Psoas muscle (tissue), 7 donors: ENCODE measurements at regions not wholly inside any gene's neighbourhood (a gene's known extent, or its start where the extent isn't known, plus 50 kb on each side); places are given as distances from the start of the nearest gene placed in this dataset.

ENCODE experiments used
- ATAC-seq, 4 donors: fragments of 200-7000 bp; cut with Tn5 transposase; one replicate each; pipeline ENCODE4 v1.9.1; 2020; ENCODE audit warnings: moderate library complexity in 3 of 4, mild to moderate bottlenecking in 2 of 4
- DNase-seq, 2 donors: peaks; one replicate each; pipeline ENCODE4 v3.0.0-alpha.2; 2020
- H3K27ac ChIP-seq: fragments of 200-600 bp; one replicate; pipeline ENCODE4 v1.8.0; 2022
- H3K27me3 ChIP-seq, 3 donors: fragments of 200-600 bp in 1 of 3; one replicate each; pipeline versions ENCODE4 v1.6.1 to v1.8.0; 2013 to 2022; ENCODE audit warnings: low read length in 2 of 3, mild to moderate bottlenecking in 2 of 3, moderate library complexity in 1 of 3; ENCODE audit not compliant: insufficient read depth in 3 of 3
- H3K36me3 ChIP-seq, 2 donors: fragments of 200-600 bp in 1 of 2; one replicate each; pipeline versions ENCODE4 v1.6.1 to v1.8.0; 2013 to 2022; ENCODE audit warnings: low read depth in 1 of 2, mild to moderate bottlenecking in 1 of 2, moderate library complexity in 1 of 2; ENCODE audit not compliant: insufficient read depth in 1 of 2
- H3K4me1 ChIP-seq: fragments of 200-600 bp; one replicate; pipeline ENCODE4 v1.8.0; 2022
- H3K4me3 ChIP-seq: fragments of 200-600 bp; one replicate; pipeline ENCODE4 v1.8.0; 2022; ENCODE audit warnings: mild to moderate bottlenecking
- H3K9me3 ChIP-seq: fragments of 200-600 bp; one replicate; pipeline ENCODE4 v1.8.0; 2022
- CTCF ChIP-seq: fragments of 200-600 bp; IDR thresholded peaks from one replicate; pipeline ENCODE4 v1.8.0; 2022; ENCODE audit warnings: antibody characterized with exemption
- WGBS, 3 donors: extraction: QIAGEN DNeasy Blood & Tissue Kit; methylation state at CpG; one replicate each; pipeline versions ENCODE4 v1.1.6 to v1.1.7; 2013; 5-methylcytosine and 5-hydroxymethylcytosine counted together
- intact Hi-C, 2 donors: fragments of 100-400 bp; cut with DNase I; formaldehyde crosslinking; loops; one replicate each; pipeline versions ENCODE4 v1.11.0 to v1.14.2; 2022
- donor health status: healthy with polysubstance abuse.
- donor health status: DM: no; HTN: no; CAD: no; lungs with moderate emphysema.
- donor health status: Bipolar disorder and iron deficiency.
- donor health status: healthy.
- donor health status: DM: yes; HTN: yes; CAD: no.
- donor health status: DM: no; HTN: no; CAD: no.
- donor health status: DM: yes; HTN: yes; CAD: no.

- DNase-seq (no peak), ATAC-seq (no peak)
- Histone ChIP-seq H3K27me3 (no peaks in the 10 kb centered on the region), H3K36me3 (no peaks in the 10 kb centered on the region), H3K9me3 (no peaks in the 10 kb centered on the region), H3K4me1 (no peaks in the 10 kb centered on the region), H3K27ac (no peak overlapping the region), H3K4me3 (no peak overlapping the region)
- TF ChIP-seq CTCF: no peak
- intact Hi-C loops: no loop called here
- 73 to 79% (median 78%) methylated on average over 2 of the region's 2 CpGs for WGBS, 3 donors
Observed at GRCh38 chr1:193609592-193609991, 423.2 kb upstream of the B3GALT2 start.

DNA sequence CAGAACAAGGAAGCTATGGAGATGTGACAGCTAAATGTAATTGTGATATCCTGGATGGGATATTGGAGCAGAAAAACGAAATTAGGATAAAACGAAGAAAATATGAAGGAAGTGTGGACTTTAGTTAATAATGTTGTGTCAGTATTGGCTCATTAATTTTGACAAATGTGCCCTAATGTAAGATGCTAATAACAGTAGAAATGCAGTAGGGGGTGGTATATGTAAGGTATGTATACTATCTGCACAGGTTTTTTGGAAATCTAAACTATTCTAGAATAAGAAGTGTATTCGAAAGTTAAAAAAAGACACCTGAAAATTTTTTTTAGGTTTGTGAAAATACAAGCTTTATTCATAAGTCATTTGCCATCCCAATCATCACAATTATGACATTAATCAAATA, 421.4 kb upstream of the B3GALT2 start:
- H3K27ac ChIP-seq: no peak overlapping the region
- no peak overlapping the region for H3K4me3 ChIP-seq
- no peaks in the 10 kb centered on the region for H3K9me3 ChIP-seq
- DNase-seq (no peak), ATAC-seq (no peak)
- no peaks in the 10 kb centered on the region for H3K36me3 ChIP-seq
- 88 to 91% (median 89%) methylated on average over 3 of the region's 3 CpGs for WGBS, 3 donors
- intact Hi-C loops: no loop called here
- H3K4me1 ChIP-seq: no peaks in the 10 kb centered on the region
- TF ChIP-seq CTCF: no peak
- H3K27me3 ChIP-seq: no peaks in the 10 kb centered on the region

- Histone ChIP-seq H3K9me3 (no peaks in the 10 kb centered on the region), H3K4me1 (no peaks in the 10 kb centered on the region), H3K27ac (no peak overlapping the region), H3K4me3 (no peak overlapping the region), H3K36me3 (no peaks in the 10 kb centered on the region), H3K27me3 (no peaks in the 10 kb centered on the region)
- intact Hi-C loops: no loop called here
- DNase-seq: no peak
- no peak for TF ChIP-seq CTCF
- 93 to 96% (median 94%) methylated on average over 5 of the region's 5 CpGs for WGBS, 3 donors
- no peak for ATAC-seq
Observed at GRCh38 chr1:193606035-193606434, 419.6 kb upstream of the B3GALT2 start.

GRCh38 chr1:193602705-193603104, 416.3 kb upstream of the B3GALT2 start:
- TF ChIP-seq CTCF: no peak
- ATAC-seq: no peak

DNA sequence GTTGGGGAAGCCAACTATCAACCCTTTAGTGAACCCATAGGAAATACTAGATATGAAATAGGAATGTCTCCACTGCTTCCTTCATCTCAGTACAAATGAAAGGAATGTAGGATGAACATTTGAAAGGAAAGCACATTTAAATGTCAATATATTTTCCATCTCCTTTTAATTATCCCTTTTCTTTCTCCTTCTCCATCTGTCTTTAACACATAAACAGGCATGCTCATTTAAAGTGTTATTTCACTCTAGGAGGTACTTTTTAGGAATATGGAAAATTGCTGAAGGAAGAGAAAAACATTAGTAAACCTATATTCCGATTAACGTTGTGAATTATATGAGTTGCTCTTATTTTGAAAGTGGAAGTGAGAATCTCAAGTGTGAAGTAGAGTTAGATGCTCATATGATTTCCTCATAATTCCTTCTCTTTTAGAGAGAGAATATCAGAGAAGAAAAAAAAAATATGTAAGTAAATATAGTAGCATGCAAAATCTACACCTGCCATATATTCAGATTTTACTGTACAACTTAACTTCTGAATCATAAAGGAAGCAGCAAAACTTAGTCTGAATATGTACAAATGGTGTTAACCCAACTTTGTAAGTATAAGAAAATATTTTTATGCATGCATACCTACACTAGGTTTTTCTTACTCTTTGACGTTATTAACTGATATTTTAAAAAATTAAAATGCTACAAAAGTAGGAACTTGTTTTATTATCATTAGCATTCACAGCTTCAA, 406.9 kb upstream of the B3GALT2 start:
- Histone ChIP-seq H3K9me3 (no peaks in the 10 kb centered on the region), H3K36me3 (no peaks in the 10 kb centered on the region), H3K4me3 (no peak overlapping the region), H3K27me3 (no peaks in the 10 kb centered on the region), H3K4me1 (no peaks in the 10 kb centered on the region), H3K27ac (no peak overlapping the region)
- intact Hi-C loops: no loop called here
- WGBS, 3 donors: 64 to 71% (median 65%) methylated on average over 3 of the region's 3 CpGs
- ATAC-seq (no peak), DNase-seq (no peak)
- no peak for TF ChIP-seq CTCF

More at GRCh38 chr1:193602705-193603104, 416.3 kb upstream of the B3GALT2 start:
- no peaks in the 10 kb centered on the region for H3K4me1 ChIP-seq
- no peak overlapping the region for H3K4me3 ChIP-seq
- H3K27me3 ChIP-seq: no peaks in the 10 kb centered on the region
- H3K27ac ChIP-seq: no peak overlapping the region
- H3K9me3 ChIP-seq: no peaks in the 10 kb centered on the region
- 71 to 82% (median 75%) methylated on average over 2 of the region's 2 CpGs for WGBS, 3 donors
- no peak for DNase-seq
- intact Hi-C loops: no loop called here
- no peaks in the 10 kb centered on the region for H3K36me3 ChIP-seq
